HCT116 (cell line): ENCODE measurements at regions not wholly inside any gene's neighbourhood (a gene's known extent, or its start where the extent isn't known, plus 50 kb on each side); places are given as distances from the start of the nearest gene placed in this dataset.

ENCODE experiments used
- ATAC-seq: fragments of 200-7000 bp; cut with Tn5 transposase; 2 replicates; pipeline ENCODE4 v1.9.1; 2020; ENCODE audit warnings: mild to moderate bottlenecking, moderate library complexity
- BruUV-seq: library from RNA; stranded (reverse); fragments of 400-500 nt; replicated peaks from 2 replicates; lab custom pipeline; 2021; lab: Mats Ljungman, UMichigan
- CTCF ChIA-PET: fragments of 300-600 bp; sonication (Branson Sonifier 250); formaldehyde crosslinking; loops from one replicate; lab custom pipeline; 2021; ENCODE audit warnings: antibody characterized with exemption; lab: Charles Lee
- POLR2A ChIA-PET: fragments of 300-600, 350-600 bp; sonication (Branson Sonifier 250); formaldehyde crosslinking; loops from one replicate; lab custom pipeline; 2021; ENCODE audit warnings: antibody characterized with exemption; lab: Charles Lee
- RAD21 ChIA-PET, 2 experiments: fragments of 300-600 bp; sonication (Branson Sonifier 250); formaldehyde crosslinking; loops; one replicate each; lab custom pipeline; 2023; ENCODE audit warnings: low total read pairs in 2 of 2; ENCODE audit not compliant: uncharacterized antibody in 2 of 2, unreplicated experiment in 2 of 2, low non-redundant PET in 1 of 2; lab: Charles Lee
- DNase-seq: peaks from one replicate; pipeline ENCODE4 v3.0.0-alpha.2; 2010; ENCODE audit warnings: low read depth, low spot score
- H2AFZ ChIP-seq: fragments of 200-600 bp; shearing (Covaris generic), sonication (generic); 2 replicates; pipeline ENCODE4 v1.6.1; 2017; ENCODE audit warnings: low read depth, mixed run types, mixed read lengths, antibody characterized with exemption, low read length; ENCODE audit not compliant: poor library complexity, severe bottlenecking
- H3K27ac ChIP-seq: 2 replicates; pipeline ENCODE4 v1.5.1; 2012; ENCODE audit warnings: low read depth, low read length
- H3K27me3 ChIP-seq: fragments of 200-600 bp; sonication (generic); 2 replicates; pipeline ENCODE4 v1.6.1; 2016; ENCODE audit warnings: mixed run types, low read length, mixed read lengths; ENCODE audit not compliant: insufficient read depth
- H3K36me3 ChIP-seq, 2 experiments: fragments of 200-500 bp in 1 of 2; fragments of 200-600 bp in 1 of 2; sonication (Bioruptor generic) in 1 of 2; sonication (generic) in 1 of 2; 2 replicates each; pipeline versions ENCODE4 v1.5.1 to v1.6.1; 2014 to 2016; ENCODE audit warnings: low read length in 2 of 2, inconsistent platforms in 1 of 2, mixed read lengths in 1 of 2, mixed run types in 1 of 2; ENCODE audit not compliant: insufficient read depth in 2 of 2, control insufficient read depth in 1 of 2
- H3K4me1 ChIP-seq, 2 experiments: fragments of 200-600 bp in 1 of 2; sonication (generic) in 1 of 2; 2 replicates each; pipeline versions ENCODE4 v1.5.1 to v1.6.1; 2012 to 2017; ENCODE audit warnings: low read length in 2 of 2, inconsistent platforms in 1 of 2, mild to moderate bottlenecking in 1 of 2, mixed read lengths in 1 of 2, mixed run types in 1 of 2, moderate library complexity in 1 of 2; ENCODE audit not compliant: insufficient read depth in 2 of 2, control insufficient read depth in 1 of 2
- H3K4me2 ChIP-seq: fragments of 200-600 bp; sonication (generic); 2 replicates; pipeline ENCODE4 v1.6.1; 2017; ENCODE audit warnings: mixed run types, low read length, mixed read lengths
- H3K4me3 ChIP-seq, 2 experiments: fragments of 200-600 bp in 1 of 2; sonication (generic) in 1 of 2; replicated peaks in 1 of 2; 2 replicates each; pipeline ENCODE4 v1.5.1; 2011 to 2016; ENCODE audit warnings: low read length in 2 of 2, control low read depth in 1 of 2, low read depth in 1 of 2, mild to moderate bottlenecking in 1 of 2, mixed read lengths in 1 of 2, mixed run types in 1 of 2
- H3K79me2 ChIP-seq: fragments of 200-600 bp; sonication (generic); 2 replicates; pipeline ENCODE4 v1.6.1; 2017; ENCODE audit warnings: mild to moderate bottlenecking, mixed run types, low read length, moderate library complexity, mixed read lengths; ENCODE audit not compliant: insufficient read depth
- H3K9ac ChIP-seq: fragments of 200-600 bp; sonication (generic); 2 replicates; pipeline ENCODE4 v1.6.1; 2016; ENCODE audit warnings: low read length, mixed read lengths
- H3K9me2 ChIP-seq: fragments of 200-600 bp; sonication (generic), shearing (Covaris generic); 2 replicates; pipeline ENCODE4 v1.6.1; 2017; ENCODE audit warnings: mixed run types, mild to moderate bottlenecking, moderate library complexity; ENCODE audit not compliant: insufficient read depth
- H3K9me3 ChIP-seq, 2 experiments: fragments of 200-500 bp in 1 of 2; fragments of 200-600 bp in 1 of 2; sonication (Bioruptor generic) in 1 of 2; sonication (generic) in 1 of 2; 2 replicates each; pipeline ENCODE4 v1.6.1; 2014 to 2017; ENCODE audit warnings: low read length in 2 of 2, mixed read lengths in 2 of 2, inconsistent platforms in 1 of 2, low read depth in 1 of 2, mild to moderate bottlenecking in 1 of 2, mixed run types in 1 of 2, moderate library complexity in 1 of 2; ENCODE audit not compliant: control insufficient read depth in 1 of 2, insufficient read depth in 1 of 2
- H4K20me1 ChIP-seq: fragments of 200-600 bp; sonication (generic), shearing (Covaris generic); 2 replicates; pipeline ENCODE4 v1.6.1; 2017; ENCODE audit warnings: mixed run types, mild to moderate bottlenecking, moderate library complexity; ENCODE audit not compliant: insufficient read depth
- CBX3 ChIP-seq: IDR thresholded peaks from 2 replicates; pipeline ENCODE4 v1.6.1; 2012; ENCODE audit warnings: low read depth
- CEBPB ChIP-seq: IDR thresholded peaks from 2 replicates; pipeline ENCODE4 v1.6.1; 2012; ENCODE audit warnings: low read depth
- CTCF ChIP-seq, 3 experiments: fragments of 200-600 bp in 1 of 3; sonication (generic) in 1 of 3; IDR thresholded peaks in 2 of 3; conservative IDR thresholded peaks in 1 of 3; 2 replicates each; pipeline ENCODE4 v1.5.1; 2012 to 2017; ENCODE audit warnings: low read depth in 2 of 3, low read length in 2 of 3, antibody characterized with exemption in 1 of 3, borderline replicate concordance in 1 of 3, control low read depth in 1 of 3, mild to moderate bottlenecking in 1 of 3, mixed read lengths in 1 of 3, mixed run types in 1 of 3, moderate library complexity in 1 of 3; ENCODE audit not compliant: insufficient read depth in 1 of 3
- EGR1 ChIP-seq: IDR thresholded peaks from 2 replicates; pipeline ENCODE4 v1.6.1; 2012; ENCODE audit warnings: low read depth
- ELF1 ChIP-seq: IDR thresholded peaks from 2 replicates; pipeline ENCODE4 v1.6.1; 2012; ENCODE audit warnings: low read depth, borderline replicate concordance
- EZH2 ChIP-seq: fragments of 200-600 bp; sonication (generic); IDR thresholded peaks from 2 replicates; pipeline ENCODE4 v1.6.1; 2017; ENCODE audit warnings: antibody characterized with exemption, mixed run types
- EZH2phosphoT487 ChIP-seq: fragments of 200-600 bp; IDR thresholded peaks from 2 replicates; pipeline ENCODE4 v1.6.1; 2018; ENCODE audit warnings: antibody characterized with exemption, borderline replicate concordance
- POLR2A ChIP-seq: IDR thresholded peaks from 2 replicates; pipeline ENCODE4 v1.7.0; 2011; ENCODE audit warnings: borderline replicate concordance; ENCODE audit not compliant: insufficient read depth, insufficient read length; ENCODE audit errors: extremely low read depth
- RAD21 ChIP-seq: IDR thresholded peaks from 2 replicates; pipeline ENCODE4 v1.6.1; 2012; ENCODE audit warnings: low read depth, mild to moderate bottlenecking
- REST ChIP-seq: IDR thresholded peaks from 2 replicates; pipeline ENCODE4 v1.6.1; 2012; ENCODE audit warnings: low read depth
- SP1 ChIP-seq: IDR thresholded peaks from 2 replicates; pipeline ENCODE4 v1.6.1; 2012; ENCODE audit warnings: low read depth
- TCF7L2 ChIP-seq: IDR thresholded peaks from 2 replicates; pipeline ENCODE4 v1.7.0; 2011; ENCODE audit warnings: borderline replicate concordance, inconsistent platforms; ENCODE audit not compliant: insufficient read depth, insufficient read length; ENCODE audit errors: extremely low read depth
- ZBTB33 ChIP-seq: IDR thresholded peaks from 2 replicates; pipeline ENCODE4 v1.6.1; 2011; ENCODE audit warnings: mild to moderate bottlenecking, low read length, moderate library complexity; ENCODE audit not compliant: insufficient replicate concordance; ENCODE audit errors: extremely low read depth
- ZFX ChIP-seq: fragments of 450-650 bp; IDR thresholded peaks from 2 replicates; pipeline ENCODE4 v1.6.1; 2017
- intact Hi-C: fragments of 100-400 bp; cut with micrococcal nuclease; formaldehyde crosslinking; loops from 2 replicates; pipeline ENCODE4 v1.10.0; 2022

- TF ChIP-seq CTCF (IDR thresholded peaks at IDR 0.05 in 2 of 3, conservative IDR thresholded peaks at IDR 0.05 in 1 of 3; ENCODE audit: borderline replicate concordance in 1 of 3, insufficient read depth in 1 of 3, low read depth in 2 of 3, low read length in 2 of 3): no peak
- TF ChIP-seq CEBPB: no peak
- TF ChIP-seq RAD21: no peak
- no peak for TF ChIP-seq EGR1
- TF ChIP-seq ELF1: no peak
- TF ChIP-seq EZH2: no peak
- no peak for TF ChIP-seq CBX3
- no peak for TF ChIP-seq TCF7L2
- TF ChIP-seq POLR2A: no peak
- TF ChIP-seq REST: no peak
- no peak for TF ChIP-seq EZH2phosphoT487
- TF ChIP-seq ZFX: no peak
- no peak for TF ChIP-seq SP1
- TF ChIP-seq ZBTB33: no peak
- ChIA-PET RAD21 (no interaction called here), CTCF (no interaction called here), POLR2A (no interaction called here)
- intact Hi-C loops: no loop called here
- H3K4me2 ChIP-seq: no peak overlapping the region
- ATAC-seq (no peak), DNase-seq (no peak)
- H2AFZ ChIP-seq: peak overlapping the region; percentile 48
- no peaks in the 10 kb centered on the region for H3K79me2 ChIP-seq
- no peaks in the 10 kb centered on the region for H3K36me3 ChIP-seq
- no peak overlapping the region for H3K4me3 ChIP-seq
- no peak overlapping the region for H3K27ac ChIP-seq
- no peak overlapping the region for H3K9ac ChIP-seq
- no peaks in the 10 kb centered on the region for H3K27me3 ChIP-seq
- H3K4me1 ChIP-seq: no peaks in the 10 kb centered on the region
- no peaks in the 10 kb centered on the region for H4K20me1 ChIP-seq
- no TSS peak for BruUV-seq
- H3K9me3 ChIP-seq: no peaks in the 10 kb centered on the region
- H3K9me2 ChIP-seq: no peaks in the 10 kb centered on the region
Observed at GRCh38 chr3:110493438-110494092, 578.1 kb upstream of the NECTIN3 start.
